GM18870 (cell line): ENCODE measurements at regions not wholly inside any gene's neighbourhood (a gene's known extent, or its start where the extent isn't known, plus 50 kb on each side); places are given as distances from the start of the nearest gene placed in this dataset.

ENCODE experiments used
- ATAC-seq: cut with Tn5 transposase; IDR thresholded peaks from one replicate; pipeline ENCODE4 v1.9.1; 2021; ENCODE audit warnings: moderate library complexity; ENCODE audit not compliant: unreplicated experiment

GRCh38 chr11:121800731-121801393 lies 315.2 kb downstream of the BLID start:
- ATAC-seq, result no peak

- ATAC-seq, result no peak
Measured at GRCh38 chr11:121800240-121800639, 315.8 kb downstream of the BLID start.

DNA sequence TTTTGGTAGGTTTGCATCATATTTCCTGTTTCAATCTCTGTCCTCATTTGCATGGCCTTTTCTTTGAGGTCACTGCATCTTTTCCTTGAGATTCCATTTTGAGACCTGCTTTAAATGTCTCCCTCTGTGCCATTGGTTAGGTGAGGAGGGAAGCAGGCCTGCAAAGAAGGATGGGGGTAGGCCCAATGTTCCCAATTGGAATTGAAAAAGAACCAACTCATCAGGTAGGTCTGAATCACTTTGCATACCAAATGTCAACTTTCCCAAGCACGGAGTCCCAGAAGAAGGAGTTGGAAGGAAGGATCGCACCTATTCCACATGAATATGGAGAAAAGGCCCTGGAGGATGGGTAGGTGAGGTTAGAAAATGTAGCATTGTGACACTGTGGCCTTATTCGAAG lies 318.5 kb downstream of the BLID start:
- no peak for ATAC-seq

DNA sequence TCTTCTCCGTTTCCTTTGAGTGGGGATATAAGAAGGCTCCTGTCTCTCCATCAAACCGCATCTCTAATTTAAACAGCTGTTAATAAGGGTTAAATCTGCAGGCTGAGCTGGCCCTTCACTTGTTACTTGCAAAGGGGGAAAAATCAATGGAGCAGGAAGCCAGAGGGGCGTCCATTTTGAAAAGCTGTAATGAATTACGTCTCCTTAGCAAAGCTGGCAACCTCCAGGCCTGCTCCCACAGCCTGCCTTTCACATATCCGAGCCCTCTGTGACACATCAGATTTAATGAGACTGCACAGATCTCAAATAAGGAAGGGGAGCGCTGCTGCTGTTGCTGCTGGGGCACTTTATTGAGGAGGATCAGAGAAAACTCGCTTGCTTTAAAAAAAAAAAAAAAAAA lies 320.8 kb downstream of the BLID start:
- ATAC-seq, result no peak

DNA sequence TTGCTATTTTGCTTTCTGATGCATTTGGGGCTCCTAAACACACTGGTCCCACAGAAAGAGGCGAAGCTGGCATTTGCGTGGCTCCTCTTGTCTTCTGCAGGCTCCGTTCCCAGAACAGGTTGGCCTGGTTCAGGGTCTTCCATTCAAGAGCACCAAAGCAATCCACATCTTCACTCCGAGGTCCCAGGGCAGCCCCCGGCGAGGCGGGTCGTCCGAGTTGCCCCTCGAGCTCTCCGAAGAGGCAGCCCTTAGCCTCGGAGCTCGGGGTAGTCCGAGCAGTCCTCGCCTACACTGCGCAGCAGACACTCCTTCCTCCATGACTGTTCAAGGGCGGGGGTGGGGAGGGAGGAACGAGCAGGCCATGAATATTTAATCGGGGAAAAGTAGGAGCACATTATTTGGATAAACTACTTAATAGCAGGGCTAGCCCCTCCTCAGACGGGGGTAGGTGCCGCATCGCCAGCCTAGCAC lies 321.3 kb downstream of the BLID start:
- ATAC-seq, result no peak

DNA sequence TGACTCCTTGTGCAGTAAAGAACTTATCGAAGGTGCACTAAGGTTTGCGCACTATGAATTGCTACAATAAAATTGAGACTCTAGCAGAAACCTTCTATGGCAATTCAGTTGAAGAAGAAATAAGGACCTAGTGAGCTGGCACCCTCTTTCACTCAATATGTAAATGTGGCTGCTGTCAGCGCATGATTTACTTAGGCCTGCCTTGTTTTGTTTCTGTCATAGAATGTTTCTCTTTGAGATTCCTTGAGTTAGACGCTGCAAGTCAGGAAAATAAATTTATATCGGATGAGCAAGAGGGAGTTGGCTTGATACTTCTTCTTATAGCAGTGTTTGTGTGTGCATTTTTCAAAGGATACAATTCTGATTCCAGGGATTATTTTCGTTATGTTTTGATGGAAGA lies 322.1 kb downstream of the BLID start:
- ATAC-seq, result no peak

- ATAC-seq, result no peak
Measured at GRCh38 chr11:121793291-121793690, 322.7 kb downstream of the BLID start.

- ATAC-seq, result no peak
Measured at GRCh38 chr11:121792185-121792584, 323.8 kb downstream of the BLID start.

- no peak for ATAC-seq
Measured at GRCh38 chr11:121790430-121790829, 325.6 kb downstream of the BLID start.

DNA sequence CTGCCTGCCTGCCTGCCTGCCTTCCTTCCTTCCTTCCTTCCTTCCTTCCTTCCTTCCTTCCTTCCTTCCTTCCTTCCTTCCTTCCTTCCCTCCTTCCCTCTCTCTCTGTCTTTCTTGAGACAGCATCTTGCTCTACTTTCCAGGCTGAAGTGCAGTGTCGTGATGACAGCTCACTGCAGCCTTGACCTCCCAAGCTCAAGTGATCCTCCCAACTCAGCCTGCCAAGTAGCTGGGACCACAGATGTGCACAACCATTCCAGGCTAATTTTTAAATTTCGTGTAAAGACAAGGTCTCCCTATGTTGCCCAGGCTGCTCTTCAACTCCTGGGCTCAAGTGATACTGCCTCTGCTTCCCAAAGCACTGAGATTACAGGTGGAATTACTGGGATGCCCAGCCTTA lies 328.2 kb upstream of the SORL1-AS1 start:
- no peak for ATAC-seq

- ATAC-seq, result no peak
Measured at GRCh38 chr11:121777056-121777455, 324.3 kb upstream of the SORL1-AS1 start.

GRCh38 chr11:121775276-121775675 lies 322.5 kb upstream of the SORL1-AS1 start:
- ATAC-seq, result no peak

- ATAC-seq, result no peak
Measured at GRCh38 chr11:121773076-121773475, 320.3 kb upstream of the SORL1-AS1 start.

- no peak for ATAC-seq
Measured at GRCh38 chr11:121770939-121771595, 318.3 kb upstream of the SORL1-AS1 start.

GRCh38 chr11:121769191-121769590 lies 316.4 kb upstream of the SORL1-AS1 start:
- no peak for ATAC-seq

GRCh38 chr11:121767433-121767832 lies 314.7 kb upstream of the SORL1-AS1 start:
- peak; percentile 86 for ATAC-seq

- peak; percentile 10 for ATAC-seq
Measured at GRCh38 chr11:121766991-121767390, 314.2 kb upstream of the SORL1-AS1 start.

GRCh38 chr11:121766166-121766565 lies 313.4 kb upstream of the SORL1-AS1 start:
- ATAC-seq, result no peak

DNA sequence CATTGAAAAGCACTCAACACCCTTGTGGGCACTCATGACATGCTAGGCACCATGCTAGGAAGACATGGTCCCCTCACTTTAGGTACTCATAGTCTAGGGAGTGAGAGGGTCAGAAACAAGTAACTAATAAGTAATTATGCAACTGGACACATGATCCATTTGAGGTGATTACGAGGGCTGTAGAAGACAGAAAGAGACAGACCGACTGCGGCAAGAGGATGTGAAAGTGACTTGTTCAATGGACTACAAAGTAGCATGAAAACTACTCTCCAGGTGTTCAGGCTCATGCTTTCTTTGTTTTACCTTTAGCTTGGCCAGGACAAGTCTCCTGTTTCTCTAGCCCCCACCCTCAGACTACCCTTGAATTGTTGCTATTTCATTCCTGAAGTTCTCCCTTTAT lies 310.8 kb upstream of the SORL1-AS1 start:
- ATAC-seq, result peak; percentile 85

DNA sequence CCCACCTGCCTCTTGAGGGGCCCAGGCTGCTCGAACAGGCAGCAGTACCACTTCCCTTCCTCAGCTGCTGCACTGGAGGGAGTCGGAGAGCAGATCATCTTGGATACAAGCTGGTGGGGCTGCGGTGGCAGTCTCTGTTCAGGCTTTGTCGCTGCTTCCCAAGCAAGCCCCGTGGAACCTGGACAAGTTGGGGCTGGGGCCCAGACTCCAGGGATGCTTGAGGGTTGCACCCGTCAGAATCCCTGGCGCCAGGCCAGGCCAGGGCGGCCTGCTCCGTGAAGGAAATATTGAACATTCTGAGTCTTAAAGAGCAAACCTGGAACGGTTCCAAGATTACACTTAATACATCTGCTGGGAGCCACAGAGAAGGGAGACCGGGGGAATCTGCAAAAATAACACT lies 310.1 kb upstream of the SORL1-AS1 start:
- no peak for ATAC-seq

- ATAC-seq, result no peak
Measured at GRCh38 chr11:121761186-121761585, 308.4 kb upstream of the SORL1-AS1 start.

DNA sequence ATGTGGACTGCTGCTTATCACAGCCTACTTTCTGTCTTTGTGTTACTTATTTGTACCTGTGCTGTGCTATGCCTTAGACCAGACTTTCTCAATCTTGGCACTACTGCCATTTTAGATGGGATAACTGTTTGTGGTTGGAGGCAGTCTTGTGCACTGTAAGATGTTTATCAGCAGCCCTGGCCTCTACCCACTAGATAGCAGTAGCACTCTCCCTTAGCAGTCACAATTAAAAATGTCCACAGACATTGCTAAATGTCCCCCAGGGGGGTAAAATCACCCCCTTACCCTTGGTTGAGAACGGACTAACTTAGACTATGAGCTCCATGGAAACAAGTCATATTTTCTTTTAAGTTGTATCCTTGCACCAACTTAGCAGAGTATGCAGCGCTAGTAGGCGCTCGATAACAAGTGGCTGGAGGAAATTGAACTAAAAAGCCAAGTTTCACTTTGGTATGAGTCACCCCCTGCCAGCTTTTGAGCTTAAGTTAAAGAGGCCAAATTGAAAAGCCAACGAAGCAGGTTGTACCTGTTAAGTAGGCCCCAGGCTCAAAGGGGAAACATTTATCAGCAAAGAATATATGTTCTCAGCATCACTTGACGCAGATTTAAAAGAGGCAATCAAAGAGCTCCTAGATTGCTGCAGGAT lies 304.8 kb upstream of the SORL1-AS1 start:
- ATAC-seq, result no peak
